ENCODE measurements at regions not wholly inside any gene's neighbourhood (a gene's known extent, or its start where the extent isn't known, plus 50 kb on each side); places are given as distances from the start of the nearest gene placed in this dataset.

- TF ChIP-seq RFX3 (CRISPR knock-in tag; IDR thresholded peaks at IDR 0.05) (no peak), CTCF (CRISPR knock-in tag; IDR thresholded peaks at IDR 0.05) (no peak), CBX2 (IDR thresholded peaks at IDR 0.05; ENCODE audit: low read depth, low read length) (no peak), CBX2 (CRISPR knock-in tag; IDR thresholded peaks at IDR 0.05; ENCODE audit: low read depth) (no peak), ATF7 (IDR thresholded peaks at IDR 0.05) (no peak), ATF7 (CRISPR knock-in tag; IDR thresholded peaks at IDR 0.05) (no peak)
- TF ChIP-seq, protein P1, sequence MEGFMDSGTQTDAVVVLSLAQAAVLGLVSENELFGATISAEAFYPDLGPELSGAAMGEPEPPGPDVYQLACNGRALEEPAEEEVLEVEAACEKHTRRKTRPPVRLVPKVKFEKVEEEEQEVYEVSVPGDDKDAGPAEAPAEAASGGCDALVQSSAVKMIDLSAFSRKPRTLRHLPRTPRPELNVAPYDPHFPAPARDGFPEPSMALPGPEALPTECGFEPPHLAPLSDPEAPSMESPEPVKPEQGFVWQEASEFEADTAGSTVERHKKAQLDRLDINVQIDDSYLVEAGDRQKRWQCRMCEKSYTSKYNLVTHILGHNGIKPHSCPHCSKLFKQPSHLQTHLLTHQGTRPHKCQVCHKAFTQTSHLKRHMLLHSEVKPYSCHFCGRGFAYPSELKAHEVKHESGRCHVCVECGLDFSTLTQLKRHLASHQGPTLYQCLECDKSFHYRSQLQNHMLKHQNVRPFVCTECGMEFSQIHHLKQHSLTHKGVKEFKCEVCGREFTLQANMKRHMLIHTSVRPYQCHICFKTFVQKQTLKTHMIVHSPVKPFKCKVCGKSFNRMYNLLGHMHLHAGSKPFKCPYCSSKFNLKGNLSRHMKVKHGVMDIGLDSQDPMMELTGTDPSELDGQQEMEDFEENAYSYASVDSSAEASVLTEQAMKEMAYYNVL (CRISPR knock-in tag; IDR thresholded peaks at IDR 0.05; ENCODE audit: borderline replicate concordance), result no peak
These were observed 104.6 kb upstream of the SERP2 start for GRCh38 chr13:44268980-44269379.
